IPS-18c (cell line): ENCODE measurements at regions not wholly inside any gene's neighbourhood (a gene's known extent, or its start where the extent isn't known, plus 50 kb on each side); places are given as distances from the start of the nearest gene placed in this dataset.
"Not testable (repeated sequence)": the region's sequence is repeated elsewhere in the genome, so short reads cannot be mapped to it uniquely, and the experiment has no call there.

Experiments
- H3K4me3 ChIP-seq: 2 replicates; pipeline ENCODE4 v1.7.0; 2013; ENCODE audit warnings: low read depth, mild to moderate bottlenecking, low read length, moderate library complexity; ENCODE audit not compliant: insufficient read depth
- H3K9me3 ChIP-seq: one replicate; pipeline ENCODE4 v1.6.1; 2013; ENCODE audit warnings: mild to moderate bottlenecking, low read length, moderate library complexity; ENCODE audit not compliant: control insufficient read depth, insufficient read depth

GRCh38 chr4:71189471-71189870 is 149.3 kb upstream of the SLC4A4 start:
- Histone ChIP-seq H3K4me3 (no peak overlapping the region), H3K9me3 (peaks cover 2% of the 10 kb centered on the region)

- H3K9me3 ChIP-seq: peaks cover 2% of the 10 kb centered on the region
Measured at GRCh38 chr4:71194454-71194853, 144.4 kb upstream of the SLC4A4 start.

GRCh38 chr4:71195924-71196323 is 142.9 kb upstream of the SLC4A4 start:
- Histone ChIP-seq H3K9me3 (peaks cover 2% of the 10 kb centered on the region), H3K4me3 (no peak overlapping the region)

More at GRCh38 chr4:71194454-71194853, 144.4 kb upstream of the SLC4A4 start:
- no peak overlapping the region for H3K4me3 ChIP-seq

GRCh38 chr4:71198958-71199357 is 139.9 kb upstream of the SLC4A4 start:
- Histone ChIP-seq H3K4me3 (no peak overlapping the region), H3K9me3 (no peaks in the 10 kb centered on the region)

- Histone ChIP-seq H3K4me3 (no peak overlapping the region), H3K9me3 (no peaks in the 10 kb centered on the region)
Measured at GRCh38 chr4:71201057-71201456, 137.8 kb upstream of the SLC4A4 start.

GRCh38 chr4:71201817-71202576 is 136.8 kb upstream of the SLC4A4 start:
- H3K4me3 ChIP-seq: no peak overlapping the region
- H3K9me3 ChIP-seq: no peaks in the 10 kb centered on the region

GRCh38 chr4:71202705-71203104 is 136.1 kb upstream of the SLC4A4 start:
- Histone ChIP-seq H3K9me3 (no peaks in the 10 kb centered on the region), H3K4me3 (no peak overlapping the region)

- H3K9me3 ChIP-seq: no peaks in the 10 kb centered on the region
- H3K4me3 ChIP-seq: no peak overlapping the region
Measured at GRCh38 chr4:71204056-71204455, 134.8 kb upstream of the SLC4A4 start.

- no peaks in the 10 kb centered on the region for H3K9me3 ChIP-seq
- no peak overlapping the region for H3K4me3 ChIP-seq
Measured at GRCh38 chr4:71206763-71207162, 132.1 kb upstream of the SLC4A4 start.

- H3K4me3 ChIP-seq: no peak overlapping the region
- peaks cover 2% of the 10 kb centered on the region for H3K9me3 ChIP-seq
Measured at GRCh38 chr4:71209161-71209560, 129.7 kb upstream of the SLC4A4 start.

- peaks cover 2% of the 10 kb centered on the region for H3K9me3 ChIP-seq
- no peak overlapping the region for H3K4me3 ChIP-seq
Measured at GRCh38 chr4:71210823-71211222, 128.0 kb upstream of the SLC4A4 start.

- Histone ChIP-seq H3K9me3 (peaks cover 2% of the 10 kb centered on the region), H3K4me3 (no peak overlapping the region)
Measured at GRCh38 chr4:71211748-71212147, 127.1 kb upstream of the SLC4A4 start.

GRCh38 chr4:71212216-71212615 is 126.6 kb upstream of the SLC4A4 start:
- Histone ChIP-seq H3K4me3 (no peak overlapping the region), H3K9me3 (peaks cover 2% of the 10 kb centered on the region)

GRCh38 chr4:71214578-71214977 is 124.2 kb upstream of the SLC4A4 start:
- peaks cover 2% of the 10 kb centered on the region for H3K9me3 ChIP-seq
- no peak overlapping the region for H3K4me3 ChIP-seq

GRCh38 chr4:71216316-71216959 is 122.4 kb upstream of the SLC4A4 start:
- no peak overlapping the region for H3K4me3 ChIP-seq
- peaks cover 2% of the 10 kb centered on the region for H3K9me3 ChIP-seq

GRCh38 chr4:71217688-71218087 is 121.1 kb upstream of the SLC4A4 start:
- Histone ChIP-seq H3K9me3 (peaks cover 2% of the 10 kb centered on the region), H3K4me3 (no peak overlapping the region)

- not testable (repeated sequence) for H3K9me3 ChIP-seq, H3K4me3 ChIP-seq
Measured at GRCh38 chr4:71220848-71221247, 118.0 kb upstream of the SLC4A4 start.
